ENCODE measurements at regions not wholly inside any gene's neighbourhood (a gene's known extent, or its start where the extent isn't known, plus 50 kb on each side); places are given as distances from the start of the nearest gene placed in this dataset.

- no peak for TF ChIP-seq CTCF (IDR thresholded peaks at IDR 0.05)
Observed at GRCh38 chr22:33109514-33110430, 51.6 kb upstream of the SYN3 start.

GRCh38 chr22:33108037-33108436 lies 49.9 kb upstream of the SYN3 start:
- no peaks in the 10 kb centered on the region for H3K36me3 Mint-ChIP-seq (ENCODE audit: unreplicated experiment)
- H3K4me1 Mint-ChIP-seq (ENCODE audit: unreplicated experiment): no peaks in the 10 kb centered on the region
- H3K4me3 Mint-ChIP-seq (ENCODE audit: unreplicated experiment): no peak overlapping the region
- no peak overlapping the region for H3K27ac Mint-ChIP-seq (ENCODE audit: unreplicated experiment)
- TF ChIP-seq CTCF (IDR thresholded peaks at IDR 0.05): no peak
- H3K9me3 Mint-ChIP-seq (ENCODE audit: unreplicated experiment): peaks cover 17% of the 10 kb centered on the region
- no peaks in the 10 kb centered on the region for H3K27me3 Mint-ChIP-seq (ENCODE audit: unreplicated experiment)
- DNase-seq (ENCODE audit: extremely low spot score, unreplicated experiment): no peak

More at GRCh38 chr22:33109514-33110430, 51.6 kb upstream of the SYN3 start:
- H3K4me1 Mint-ChIP-seq (ENCODE audit: unreplicated experiment): no peaks in the 10 kb centered on the region
- no peaks in the 10 kb centered on the region for H3K36me3 Mint-ChIP-seq (ENCODE audit: unreplicated experiment)
- H3K27me3 Mint-ChIP-seq (ENCODE audit: unreplicated experiment): no peaks in the 10 kb centered on the region
- H3K27ac Mint-ChIP-seq (ENCODE audit: unreplicated experiment): no peak overlapping the region
- no peak overlapping the region for H3K4me3 Mint-ChIP-seq (ENCODE audit: unreplicated experiment)
- H3K9me3 Mint-ChIP-seq (ENCODE audit: unreplicated experiment): peaks cover 6% of the 10 kb centered on the region
- no peak for DNase-seq (ENCODE audit: extremely low spot score, unreplicated experiment)
